Putamen (tissue), 1 donor: ENCODE measurements at regions not wholly inside any gene's neighbourhood (a gene's known extent, or its start where the extent isn't known, plus 50 kb on each side); places are given as distances from the start of the nearest gene placed in this dataset.

Experiments
- DNase-seq: peaks from one replicate; pipeline ENCODE4 v3.0.0-alpha.2; 2016; ENCODE audit warnings: low spot score

- DNase-seq: no peak
These were observed 92.9 kb upstream of the SYNDIG1 start for GRCh38 chr20:24376311-24377099.

- DNase-seq: no peak
These were observed 96.1 kb upstream of the SYNDIG1 start for GRCh38 chr20:24373372-24373771.

DNA sequence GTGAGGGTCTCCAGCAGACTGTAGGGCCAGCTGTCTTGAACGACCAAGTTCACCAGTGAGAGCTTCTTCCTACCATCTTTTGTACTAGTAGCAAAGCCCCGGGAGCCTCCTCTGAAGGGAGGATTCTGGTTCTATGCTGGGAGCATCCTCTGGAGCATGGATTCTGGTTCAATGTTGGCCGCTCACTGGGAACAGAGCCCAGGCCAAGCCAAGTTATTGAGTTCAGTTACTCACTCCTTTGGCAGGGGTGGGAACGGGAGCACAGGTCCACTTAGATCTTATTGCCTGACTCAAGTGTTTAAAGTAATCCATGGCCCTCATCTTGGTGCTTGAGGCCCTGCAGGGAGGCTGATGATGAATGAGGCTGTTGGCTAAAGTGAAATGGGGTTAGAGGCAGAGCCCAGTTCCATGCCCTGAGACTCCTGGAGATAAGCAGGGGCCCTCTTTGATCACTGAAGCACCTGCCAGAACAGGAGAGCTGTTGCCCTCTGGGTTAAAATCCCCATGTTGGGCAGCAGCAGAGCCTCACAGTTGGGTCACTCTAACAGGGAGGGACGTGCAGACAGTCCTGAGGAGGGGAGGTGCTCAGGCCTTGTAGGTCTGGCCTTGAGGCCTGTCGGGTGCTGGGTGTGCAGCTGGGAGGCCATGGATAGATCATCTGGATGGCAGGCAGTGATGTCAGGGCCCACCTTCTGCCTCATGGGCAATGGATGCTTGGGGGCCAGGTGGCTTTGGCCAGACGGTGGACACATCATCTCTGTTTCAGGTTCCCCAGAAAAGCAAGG is 98.3 kb upstream of the SYNDIG1 start:
- DNase-seq: no peak

GRCh38 chr20:24370249-24370648 is 99.2 kb upstream of the SYNDIG1 start:
- no peak for DNase-seq

GRCh38 chr20:24368253-24368652 is 101.2 kb upstream of the SYNDIG1 start:
- no peak for DNase-seq

DNA sequence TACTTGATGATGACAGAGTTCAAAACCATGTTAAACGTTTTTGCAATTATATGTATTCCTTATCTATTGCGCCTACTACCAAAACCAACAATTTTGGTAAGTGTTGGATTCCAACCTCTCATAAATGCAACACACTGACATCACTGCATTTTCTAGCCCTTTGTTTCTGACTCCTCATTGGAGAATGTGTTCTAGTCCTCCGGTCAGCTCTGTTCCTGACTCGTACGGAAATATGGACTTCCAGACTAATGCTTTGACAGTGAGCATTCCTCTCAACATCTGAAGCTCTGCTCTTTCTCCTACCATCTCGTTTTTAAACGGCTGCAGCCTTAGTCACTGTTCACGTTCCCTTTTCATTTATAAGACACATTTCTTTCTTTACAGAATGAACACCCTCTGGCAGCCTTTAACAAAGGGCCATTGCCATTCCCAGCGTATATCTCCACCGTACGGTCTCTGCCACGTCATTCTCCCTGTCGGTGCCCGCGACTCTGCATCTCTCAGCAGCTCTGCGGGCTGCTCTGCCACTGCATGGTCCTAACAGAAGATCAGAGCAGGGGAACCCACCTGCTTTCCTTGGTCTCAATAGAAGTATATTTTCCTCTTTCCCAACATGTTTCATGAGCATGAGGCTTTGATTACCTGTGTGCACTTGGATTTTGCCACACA is 103.0 kb upstream of the SYNDIG1 start:
- no peak for DNase-seq

- no peak for DNase-seq
These were observed 103.8 kb upstream of the SYNDIG1 start for GRCh38 chr20:24365670-24366069.

GRCh38 chr20:24364482-24364881 is 104.9 kb upstream of the SYNDIG1 start:
- no peak for DNase-seq

DNA sequence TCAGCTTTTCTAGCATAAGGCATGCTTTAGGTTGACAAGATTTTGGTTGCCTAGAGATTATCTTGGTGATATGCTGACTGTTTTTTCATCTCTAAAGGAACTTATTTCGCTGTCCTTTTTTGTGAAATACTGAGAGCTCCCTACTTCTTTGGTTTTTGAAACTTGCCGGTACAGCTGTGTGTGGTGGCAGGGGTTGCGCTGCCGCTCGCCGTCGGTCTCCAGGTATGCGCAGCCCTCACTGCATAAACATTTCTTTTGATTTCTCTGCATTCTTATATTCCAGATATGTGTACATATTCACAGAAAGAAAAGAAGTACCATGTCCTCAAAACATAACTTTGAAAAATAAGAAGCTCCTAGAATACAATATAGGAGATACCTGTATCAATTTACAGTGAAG is 106.4 kb upstream of the SYNDIG1 start:
- no peak for DNase-seq

DNA sequence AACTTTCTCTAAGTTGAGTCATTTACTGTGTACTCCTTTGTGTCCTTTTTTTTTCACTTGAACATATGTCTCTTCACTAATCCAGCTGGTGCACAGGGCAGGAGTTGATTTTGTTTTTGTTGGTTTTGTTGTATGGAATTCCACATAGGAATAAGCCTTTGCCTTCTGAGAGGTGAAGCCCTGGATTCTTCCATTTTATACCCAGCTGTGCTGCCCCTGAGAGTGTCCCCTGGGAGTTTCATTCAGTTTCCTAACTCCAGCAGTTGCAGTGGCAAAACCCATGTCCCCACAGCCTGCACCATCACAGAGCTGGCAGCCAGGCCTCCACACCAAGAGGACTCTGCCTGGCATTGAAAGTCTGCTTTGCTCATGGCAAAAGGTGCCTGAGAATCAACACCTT is 107.3 kb upstream of the SYNDIG1 start:
- no peak for DNase-seq

GRCh38 chr20:24361541-24361940 is 107.9 kb upstream of the SYNDIG1 start:
- no peak for DNase-seq

DNA sequence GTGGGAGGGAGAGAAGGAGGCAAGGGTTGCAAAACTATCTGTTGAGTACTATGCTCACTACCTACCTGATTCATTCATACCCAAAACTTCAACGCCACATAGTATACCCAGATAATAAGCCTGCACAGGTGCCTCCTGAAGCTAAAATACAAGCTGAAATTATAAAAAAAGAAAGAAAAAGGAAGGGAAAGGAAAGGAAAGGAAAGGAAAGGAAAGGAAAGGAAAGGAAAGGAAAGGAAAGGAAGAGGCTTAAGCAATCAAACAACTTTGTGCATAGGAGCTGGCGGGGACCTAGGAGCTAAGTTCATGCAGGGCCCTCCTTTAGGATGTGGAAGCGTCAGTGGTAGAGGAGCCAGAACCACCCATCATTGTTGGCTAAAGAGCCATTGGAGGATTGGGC is 108.9 kb upstream of the SYNDIG1 start:
- no peak for DNase-seq

GRCh38 chr20:24359321-24360027 is 110.0 kb upstream of the SYNDIG1 start:
- DNase-seq: no peak

DNA sequence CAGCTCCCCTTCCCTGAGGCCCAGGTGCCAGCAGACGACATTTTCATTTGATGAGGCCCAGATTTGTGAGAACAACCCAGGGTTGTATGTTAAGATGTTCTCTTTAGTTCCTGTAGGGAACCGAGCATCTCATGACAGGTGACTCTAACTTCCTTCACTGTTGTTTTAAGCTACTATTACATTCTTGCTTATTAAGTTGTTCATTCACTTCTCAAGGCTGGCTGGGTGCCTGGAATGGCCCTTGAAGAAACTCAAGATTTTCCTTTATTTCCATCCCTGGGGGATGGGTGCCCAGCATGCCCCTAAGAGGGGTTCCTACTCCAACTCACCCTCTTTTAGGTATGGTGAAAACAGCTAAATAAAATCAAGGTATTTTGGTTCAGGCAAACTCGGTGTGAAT is 111.5 kb upstream of the SYNDIG1 start:
- no peak for DNase-seq

GRCh38 chr20:24357177-24357576 is 112.3 kb upstream of the SYNDIG1 start:
- no peak for DNase-seq

DNA sequence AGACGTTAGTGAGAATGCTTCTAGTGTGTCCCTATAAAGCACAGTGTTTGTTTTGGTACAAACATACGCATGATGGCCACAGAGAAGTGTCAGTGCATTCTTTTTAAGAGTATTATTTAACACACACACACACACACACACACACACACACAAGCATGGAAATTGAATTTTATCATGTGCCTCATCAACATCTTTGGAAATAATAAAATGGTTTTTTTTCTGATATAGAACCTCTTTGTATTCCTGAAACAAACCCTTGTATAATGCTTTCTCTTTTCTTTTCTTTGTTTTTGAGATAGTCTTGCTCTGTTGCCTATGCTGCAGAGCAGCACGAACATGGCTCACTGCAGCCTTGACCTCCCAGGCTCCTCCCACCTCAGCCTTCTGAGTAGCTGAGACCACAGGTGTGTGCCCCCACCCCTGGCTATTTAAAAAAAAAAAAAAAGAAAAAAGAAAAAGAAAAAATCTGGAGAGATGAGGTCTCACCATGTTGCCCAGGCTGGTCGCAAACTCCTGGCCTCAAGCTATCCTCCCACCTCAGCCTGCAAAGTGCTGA is 116.2 kb upstream of the SYNDIG1 start:
- DNase-seq: peak; percentile 19

DNA sequence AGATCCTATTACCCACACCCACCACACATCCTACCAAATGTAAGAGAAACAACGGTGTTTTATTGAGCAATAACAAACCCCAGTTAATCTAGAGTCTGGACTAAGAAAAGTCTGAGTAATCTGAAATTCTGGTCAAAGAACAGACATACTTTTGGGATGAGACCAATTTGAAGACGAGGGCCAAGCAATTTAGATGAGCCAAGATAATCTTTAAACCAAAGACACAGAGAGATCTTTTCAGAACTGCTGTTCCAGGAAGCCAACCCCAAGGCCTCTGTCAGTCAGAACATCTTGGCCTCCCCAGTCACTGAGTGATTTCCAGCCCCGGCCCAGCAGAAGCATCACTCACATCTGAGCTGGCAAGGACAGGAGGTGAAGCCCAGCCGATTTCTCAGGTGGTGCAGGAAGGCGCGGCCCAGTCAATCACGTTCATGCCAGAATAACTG is 118.5 kb upstream of the SYNDIG1 start:
- DNase-seq: no peak

GRCh38 chr20:24341781-24342180 is 127.6 kb upstream of the SYNDIG1 start:
- no peak for DNase-seq

- DNase-seq: no peak
These were observed 128.5 kb upstream of the SYNDIG1 start for GRCh38 chr20:24340933-24341332.

- no peak for DNase-seq
These were observed 130.2 kb upstream of the SYNDIG1 start for GRCh38 chr20:24339210-24339641.

GRCh38 chr20:24337551-24337950 is 131.9 kb upstream of the SYNDIG1 start:
- DNase-seq: no peak

GRCh38 chr20:24337069-24337468 is 132.4 kb upstream of the SYNDIG1 start:
- DNase-seq: no peak
